ENCODE measurements at regions not wholly inside any gene's neighbourhood (a gene's known extent, or its start where the extent isn't known, plus 50 kb on each side); places are given as distances from the start of the nearest gene placed in this dataset.

DNA sequence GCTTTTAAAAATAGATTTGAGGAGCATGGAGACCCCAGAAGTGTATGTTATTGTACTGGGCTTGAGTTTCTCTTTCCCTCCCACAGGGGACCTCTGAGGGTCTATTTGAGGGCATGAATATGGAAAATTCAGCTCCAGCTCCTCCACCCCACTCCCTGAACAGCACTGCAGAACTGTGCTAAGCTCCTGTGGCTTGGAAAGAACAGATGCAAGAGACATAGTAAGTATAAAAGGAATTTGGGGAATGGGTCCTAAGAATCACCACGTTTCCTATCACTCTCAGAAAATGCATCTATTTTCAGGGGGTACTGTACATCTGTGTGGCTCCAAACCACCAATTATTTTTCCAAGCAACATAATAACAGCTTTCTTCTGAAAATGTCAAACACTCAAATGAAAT lies 416.1 kb downstream of the ZNF521 start:
- Histone ChIP-seq H3K27me3 (ENCODE audit: insufficient read depth, low read length, poor library complexity, severe bottlenecking) (no peaks in the 10 kb centered on the region), H3K4me3 (ENCODE audit: low read length, poor library complexity, severe bottlenecking) (no peak overlapping the region), H3K4me2 (ENCODE audit: low read depth, low read length, poor library complexity, severe bottlenecking) (no peak overlapping the region), H3K36me3 (ENCODE audit: insufficient read depth, low read length) (no peaks in the 10 kb centered on the region), H3K79me2 (ENCODE audit: insufficient read depth, low read length) (no peaks in the 10 kb centered on the region), H3K9me2 (replicated peaks; ENCODE audit: low read depth, low read length) (no peaks in the 10 kb centered on the region), H2AFZ (ENCODE audit: low read length) (no peak overlapping the region), H3K4me1 (ENCODE audit: insufficient read depth, low read length, poor library complexity, severe bottlenecking) (no peaks in the 10 kb centered on the region), H4K20me1 (ENCODE audit: insufficient read depth, low read length, poor library complexity, severe bottlenecking) (no peaks in the 10 kb centered on the region), H3K9me3 (ENCODE audit: insufficient read depth, low read depth, low read length) (no peaks in the 10 kb centered on the region), H3F3A (ENCODE audit: low read depth) (no peaks in the 10 kb centered on the region), H3K9ac (ENCODE audit: low read depth, low read length, poor library complexity, severe bottlenecking) (no peak overlapping the region)
- TF ChIP-seq EZH2phosphoT487 (IDR thresholded peaks at IDR 0.05; ENCODE audit: borderline replicate concordance) = no peak
- TF ChIP-seq, protein P1, sequence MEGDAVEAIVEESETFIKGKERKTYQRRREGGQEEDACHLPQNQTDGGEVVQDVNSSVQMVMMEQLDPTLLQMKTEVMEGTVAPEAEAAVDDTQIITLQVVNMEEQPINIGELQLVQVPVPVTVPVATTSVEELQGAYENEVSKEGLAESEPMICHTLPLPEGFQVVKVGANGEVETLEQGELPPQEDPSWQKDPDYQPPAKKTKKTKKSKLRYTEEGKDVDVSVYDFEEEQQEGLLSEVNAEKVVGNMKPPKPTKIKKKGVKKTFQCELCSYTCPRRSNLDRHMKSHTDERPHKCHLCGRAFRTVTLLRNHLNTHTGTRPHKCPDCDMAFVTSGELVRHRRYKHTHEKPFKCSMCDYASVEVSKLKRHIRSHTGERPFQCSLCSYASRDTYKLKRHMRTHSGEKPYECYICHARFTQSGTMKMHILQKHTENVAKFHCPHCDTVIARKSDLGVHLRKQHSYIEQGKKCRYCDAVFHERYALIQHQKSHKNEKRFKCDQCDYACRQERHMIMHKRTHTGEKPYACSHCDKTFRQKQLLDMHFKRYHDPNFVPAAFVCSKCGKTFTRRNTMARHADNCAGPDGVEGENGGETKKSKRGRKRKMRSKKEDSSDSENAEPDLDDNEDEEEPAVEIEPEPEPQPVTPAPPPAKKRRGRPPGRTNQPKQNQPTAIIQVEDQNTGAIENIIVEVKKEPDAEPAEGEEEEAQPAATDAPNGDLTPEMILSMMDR (conservative IDR thresholded peaks at IDR 0.05; ENCODE audit: low read length) = no peak

DNA sequence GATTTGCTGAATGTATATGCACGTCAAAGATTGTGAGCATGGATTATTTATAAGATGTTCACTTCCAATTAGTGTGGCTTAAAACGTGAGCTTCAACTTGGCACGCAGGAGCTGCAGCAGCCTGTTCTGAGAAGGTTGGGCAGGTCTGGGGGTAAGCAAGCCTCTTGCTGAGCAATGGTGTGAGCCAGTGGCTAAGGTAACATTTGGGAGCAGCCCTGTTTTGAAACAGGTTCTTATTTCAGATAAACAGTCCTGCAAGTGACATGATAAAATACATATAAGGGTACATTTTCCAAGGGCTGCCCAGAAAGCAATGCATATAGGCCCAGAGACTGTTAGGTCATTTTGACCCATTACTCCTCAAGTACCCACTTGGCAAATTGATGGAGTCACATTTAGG lies 415.3 kb downstream of the ZNF521 start:
- no peaks in the 10 kb centered on the region for H3K27me3 ChIP-seq (ENCODE audit: insufficient read depth, low read length, poor library complexity, severe bottlenecking)
- H4K20me1 ChIP-seq (ENCODE audit: insufficient read depth, low read length, poor library complexity, severe bottlenecking) = no peaks in the 10 kb centered on the region
- H3K9me2 ChIP-seq (replicated peaks; ENCODE audit: low read depth, low read length) = no peaks in the 10 kb centered on the region
- H3K4me3 ChIP-seq (ENCODE audit: low read length, poor library complexity, severe bottlenecking) = no peak overlapping the region
- no peak overlapping the region for H3K4me2 ChIP-seq (ENCODE audit: low read depth, low read length, poor library complexity, severe bottlenecking)
- H3F3A ChIP-seq (ENCODE audit: low read depth) = no peaks in the 10 kb centered on the region
- H3K9me3 ChIP-seq (ENCODE audit: insufficient read depth, low read depth, low read length) = no peaks in the 10 kb centered on the region
- no peak for TF ChIP-seq EZH2phosphoT487 (IDR thresholded peaks at IDR 0.05; ENCODE audit: borderline replicate concordance)
- TF ChIP-seq, protein P1 (conservative IDR thresholded peaks at IDR 0.05; ENCODE audit: low read length) = no peak
- H3K79me2 ChIP-seq (ENCODE audit: insufficient read depth, low read length) = no peaks in the 10 kb centered on the region
- no peaks in the 10 kb centered on the region for H3K4me1 ChIP-seq (ENCODE audit: insufficient read depth, low read length, poor library complexity, severe bottlenecking)
- H3K9ac ChIP-seq (ENCODE audit: low read depth, low read length, poor library complexity, severe bottlenecking) = no peak overlapping the region
- H2AFZ ChIP-seq (ENCODE audit: low read length) = no peak overlapping the region
- H3K36me3 ChIP-seq (ENCODE audit: insufficient read depth, low read length) = no peaks in the 10 kb centered on the region

DNA sequence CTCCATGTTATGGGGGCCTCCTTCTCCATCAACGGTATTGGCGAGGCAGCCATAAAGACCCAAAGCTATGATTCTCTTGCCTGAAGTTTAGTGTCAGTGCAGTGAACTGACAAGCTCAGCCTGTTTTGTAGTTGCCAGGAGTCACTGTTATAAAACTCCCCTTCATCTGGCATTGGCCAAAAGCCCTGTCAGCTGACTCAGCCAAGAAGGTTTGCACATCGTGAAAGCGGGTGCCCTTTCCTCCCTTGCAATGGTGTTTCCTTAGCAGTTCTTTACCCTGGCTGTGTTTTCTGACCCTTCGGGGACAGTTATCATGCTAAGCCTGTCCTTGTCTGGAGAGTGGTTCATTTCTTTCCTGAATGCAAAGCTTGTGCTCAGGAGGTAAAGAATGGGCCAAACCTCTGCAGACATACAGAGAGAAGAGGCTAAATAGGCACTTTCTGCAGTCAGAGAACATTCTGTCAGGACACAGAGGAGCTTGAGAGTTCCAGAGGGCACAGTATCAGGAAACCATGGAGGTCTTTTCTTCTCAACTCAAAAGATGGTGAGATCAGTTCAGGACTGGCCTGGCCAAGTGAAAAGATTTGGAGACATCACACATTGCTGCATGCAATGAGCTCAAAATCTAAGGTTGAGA lies 414.2 kb downstream of the ZNF521 start:
- Histone ChIP-seq H3K4me3 (ENCODE audit: low read length, poor library complexity, severe bottlenecking) (no peak overlapping the region), H3K9me3 (ENCODE audit: insufficient read depth, low read depth, low read length) (no peaks in the 10 kb centered on the region), H3F3A (ENCODE audit: low read depth) (no peaks in the 10 kb centered on the region), H3K4me1 (ENCODE audit: insufficient read depth, low read length, poor library complexity, severe bottlenecking) (no peaks in the 10 kb centered on the region), H3K9ac (ENCODE audit: low read depth, low read length, poor library complexity, severe bottlenecking) (no peak overlapping the region), H3K9me2 (replicated peaks; ENCODE audit: low read depth, low read length) (no peaks in the 10 kb centered on the region), H3K27me3 (ENCODE audit: insufficient read depth, low read length, poor library complexity, severe bottlenecking) (no peaks in the 10 kb centered on the region), H4K20me1 (ENCODE audit: insufficient read depth, low read length, poor library complexity, severe bottlenecking) (no peaks in the 10 kb centered on the region), H3K36me3 (ENCODE audit: insufficient read depth, low read length) (no peaks in the 10 kb centered on the region), H3K4me2 (ENCODE audit: low read depth, low read length, poor library complexity, severe bottlenecking) (no peak overlapping the region), H3K79me2 (ENCODE audit: insufficient read depth, low read length) (no peaks in the 10 kb centered on the region), H2AFZ (ENCODE audit: low read length) (peak overlapping the region; percentile 47)
- TF ChIP-seq EZH2phosphoT487 (IDR thresholded peaks at IDR 0.05; ENCODE audit: borderline replicate concordance) = no peak
- TF ChIP-seq, protein P1 (conservative IDR thresholded peaks at IDR 0.05; ENCODE audit: low read length) = no peak

All from Loucy (cell line).